Chondrocyte (in vitro differentiated cells): ENCODE measurements at regions not wholly inside any gene's neighbourhood (a gene's known extent, or its start where the extent isn't known, plus 50 kb on each side); places are given as distances from the start of the nearest gene placed in this dataset.

Experiments
- DNase-seq: peaks from one replicate; pipeline ENCODE4 v3.0.0; 2021; ENCODE audit warnings: mixed read lengths, low spot score
- H3K27ac Mint-ChIP-seq: one replicate; pipeline ENCODE4 v1.8.0; 2021; ENCODE audit warnings: mild to moderate bottlenecking, moderate library complexity, mixed read lengths; ENCODE audit not compliant: unreplicated experiment
- H3K27me3 Mint-ChIP-seq: 2 replicates; pipeline ENCODE4 v1.8.0; 2021; ENCODE audit warnings: low read depth, mixed read lengths
- H3K36me3 Mint-ChIP-seq: 2 replicates; pipeline ENCODE4 v1.8.0; 2021; ENCODE audit warnings: low read depth, mixed read lengths
- H3K4me1 Mint-ChIP-seq: 2 replicates; pipeline ENCODE4 v1.8.0; 2021; ENCODE audit warnings: low read depth, mild to moderate bottlenecking, mixed read lengths
- H3K4me3 Mint-ChIP-seq: one replicate; pipeline ENCODE4 v1.8.0; 2021; ENCODE audit warnings: mild to moderate bottlenecking, moderate library complexity, mixed read lengths; ENCODE audit not compliant: unreplicated experiment
- H3K9me3 Mint-ChIP-seq: 2 replicates; pipeline ENCODE4 v1.8.0; 2021; ENCODE audit warnings: low read depth, mixed read lengths
- TF ChIP-seq, protein P1 (sequence below): fragments of 200-600 bp; sonication (generic); IDR thresholded peaks from 2 replicates; pipeline ENCODE4 v1.5.0; 2021; ENCODE audit warnings: antibody characterized with exemption, mild to moderate bottlenecking, moderate library complexity

- Mint-ChIP-seq H3K36me3 (no peaks in the 10 kb centered on the region), H3K9me3 (peaks cover 7% of the 10 kb centered on the region), H3K4me3 (no peak overlapping the region), H3K27ac (no peak overlapping the region), H3K4me1 (no peaks in the 10 kb centered on the region), H3K27me3 (no peaks in the 10 kb centered on the region)
- TF ChIP-seq, protein P1, sequence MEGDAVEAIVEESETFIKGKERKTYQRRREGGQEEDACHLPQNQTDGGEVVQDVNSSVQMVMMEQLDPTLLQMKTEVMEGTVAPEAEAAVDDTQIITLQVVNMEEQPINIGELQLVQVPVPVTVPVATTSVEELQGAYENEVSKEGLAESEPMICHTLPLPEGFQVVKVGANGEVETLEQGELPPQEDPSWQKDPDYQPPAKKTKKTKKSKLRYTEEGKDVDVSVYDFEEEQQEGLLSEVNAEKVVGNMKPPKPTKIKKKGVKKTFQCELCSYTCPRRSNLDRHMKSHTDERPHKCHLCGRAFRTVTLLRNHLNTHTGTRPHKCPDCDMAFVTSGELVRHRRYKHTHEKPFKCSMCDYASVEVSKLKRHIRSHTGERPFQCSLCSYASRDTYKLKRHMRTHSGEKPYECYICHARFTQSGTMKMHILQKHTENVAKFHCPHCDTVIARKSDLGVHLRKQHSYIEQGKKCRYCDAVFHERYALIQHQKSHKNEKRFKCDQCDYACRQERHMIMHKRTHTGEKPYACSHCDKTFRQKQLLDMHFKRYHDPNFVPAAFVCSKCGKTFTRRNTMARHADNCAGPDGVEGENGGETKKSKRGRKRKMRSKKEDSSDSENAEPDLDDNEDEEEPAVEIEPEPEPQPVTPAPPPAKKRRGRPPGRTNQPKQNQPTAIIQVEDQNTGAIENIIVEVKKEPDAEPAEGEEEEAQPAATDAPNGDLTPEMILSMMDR, result no peak
- DNase-seq, result no peak
Measured at GRCh38 chr19:33916792-33917191, 120.1 kb downstream of the KCTD15 start.

GRCh38 chr19:33919291-33919690 lies 122.6 kb downstream of the KCTD15 start:
- H3K27ac Mint-ChIP-seq, result no peak overlapping the region
- TF ChIP-seq, protein P1, result no peak

GRCh38 chr19:33921165-33921564 lies 124.5 kb downstream of the KCTD15 start:
- no peak for DNase-seq
- Mint-ChIP-seq H3K27me3 (peaks cover 1% of the 10 kb centered on the region), H3K4me1 (no peaks in the 10 kb centered on the region), H3K36me3 (no peaks in the 10 kb centered on the region), H3K9me3 (peaks cover 7% of the 10 kb centered on the region), H3K27ac (no peak overlapping the region), H3K4me3 (no peak overlapping the region)
- TF ChIP-seq, protein P1, result no peak

More at GRCh38 chr19:33919291-33919690, 122.6 kb downstream of the KCTD15 start:
- Mint-ChIP-seq H3K4me1 (no peaks in the 10 kb centered on the region), H3K27me3 (peaks cover 1% of the 10 kb centered on the region), H3K36me3 (no peaks in the 10 kb centered on the region), H3K9me3 (peaks cover 7% of the 10 kb centered on the region), H3K4me3 (no peak overlapping the region)
- DNase-seq, result no peak

DNA sequence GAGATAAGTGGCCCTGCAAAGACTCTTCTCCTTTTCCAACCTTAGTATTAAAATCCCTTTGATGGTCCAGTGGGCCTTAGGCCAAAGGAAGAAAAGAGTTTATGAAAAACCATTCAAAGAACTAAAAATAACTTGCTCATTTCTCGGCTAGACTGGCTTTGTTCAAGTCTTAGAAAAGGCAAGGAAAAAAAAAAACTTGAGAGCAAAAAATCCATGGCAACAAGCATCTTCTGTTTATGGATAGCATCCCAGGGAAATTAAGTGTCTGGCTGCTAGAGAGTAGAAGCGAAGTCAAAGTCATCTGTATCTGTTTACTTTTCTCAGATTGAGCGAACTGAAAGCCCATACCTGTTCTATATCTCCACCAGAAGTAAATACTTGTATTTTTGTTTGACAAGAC lies 129.6 kb downstream of the KCTD15 start:
- TF ChIP-seq, protein P1, result no peak
- H3K27ac Mint-ChIP-seq, result no peak overlapping the region

DNA sequence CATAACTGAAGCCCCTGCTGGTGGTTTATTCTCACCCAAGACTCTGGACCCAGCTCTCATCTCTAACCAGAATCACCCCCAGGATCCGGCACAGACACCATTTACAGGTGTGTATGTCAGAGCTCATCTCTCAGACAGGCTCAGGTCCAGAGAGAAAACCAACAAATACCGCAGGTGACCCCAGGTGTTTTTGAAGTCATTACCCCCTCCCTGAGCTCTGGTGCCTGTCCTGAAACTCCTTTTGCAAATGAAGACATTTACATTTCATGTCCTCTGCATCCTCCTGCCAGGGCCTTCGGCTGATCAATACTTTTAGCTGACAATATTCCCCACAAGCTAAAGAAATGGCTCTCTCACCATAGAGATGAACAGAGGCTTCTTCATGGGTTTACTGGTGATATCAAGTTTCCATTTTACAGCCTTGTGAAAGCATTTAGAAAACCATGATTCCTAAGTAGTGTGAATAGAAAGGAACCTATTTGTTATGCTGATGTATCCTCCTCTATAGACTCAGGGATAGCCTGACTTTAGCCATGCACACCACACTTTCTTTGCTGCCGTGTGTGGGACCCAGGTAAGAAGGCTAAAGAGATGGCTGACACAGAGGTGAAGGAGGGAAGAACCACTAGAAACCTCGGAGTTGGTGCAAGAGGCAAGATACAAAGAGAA lies 131.3 kb downstream of the KCTD15 start:
- peaks cover 7% of the 10 kb centered on the region for H3K27me3 Mint-ChIP-seq
- TF ChIP-seq, protein P1, result no peak
- no peak for DNase-seq
- H3K36me3 Mint-ChIP-seq, result no peaks in the 10 kb centered on the region
- H3K9me3 Mint-ChIP-seq, result no peaks in the 10 kb centered on the region
- H3K27ac Mint-ChIP-seq, result no peak overlapping the region
- H3K4me1 Mint-ChIP-seq, result no peaks in the 10 kb centered on the region
- H3K4me3 Mint-ChIP-seq, result no peak overlapping the region

More for the DNA sequence above, 129.6 kb downstream of the KCTD15 start:
- H3K9me3 Mint-ChIP-seq, result no peaks in the 10 kb centered on the region
- H3K4me3 Mint-ChIP-seq, result no peak overlapping the region
- H3K27me3 Mint-ChIP-seq, result peaks cover 7% of the 10 kb centered on the region
- no peaks in the 10 kb centered on the region for H3K4me1 Mint-ChIP-seq
- H3K36me3 Mint-ChIP-seq, result no peaks in the 10 kb centered on the region
- DNase-seq, result no peak
